HG03045 (cell line): ENCODE measurements at regions not wholly inside any gene's neighbourhood (a gene's known extent, or its start where the extent isn't known, plus 50 kb on each side); places are given as distances from the start of the nearest gene placed in this dataset.
"Not testable (repeated sequence)": the region's sequence is repeated elsewhere in the genome, so short reads cannot be mapped to it uniquely, and the experiment has no call there.

Experiments
- ATAC-seq: cut with Tn5 transposase; IDR thresholded peaks from one replicate; pipeline ENCODE4 v1.9.1; 2021; ENCODE audit warnings: mild to moderate bottlenecking, moderate library complexity; ENCODE audit not compliant: unreplicated experiment

GRCh38 chr1:212495766-212496494 lies 63.2 kb downstream of the NENF start:
- no peak for ATAC-seq

- no peak for ATAC-seq
Observed at GRCh38 chr1:212496682-212497081, 64.0 kb downstream of the NENF start.

- no peak for ATAC-seq
Observed at GRCh38 chr1:212497553-212497952, 64.8 kb downstream of the NENF start.

GRCh38 chr1:212498283-212499040 lies 65.7 kb downstream of the NENF start:
- no peak for ATAC-seq

- no peak for ATAC-seq
Observed at GRCh38 chr1:212500351-212500750, 67.6 kb downstream of the NENF start.

- ATAC-seq = no peak
Observed at GRCh38 chr1:212500983-212501382, 68.3 kb downstream of the NENF start.

GRCh38 chr1:212503714-212504113 lies 71.0 kb downstream of the NENF start:
- ATAC-seq = no peak

- ATAC-seq = no peak
Observed at GRCh38 chr1:212504171-212504803, 71.6 kb downstream of the NENF start.

GRCh38 chr1:212506666-212507065 lies 73.9 kb downstream of the NENF start:
- no peak for ATAC-seq

- no peak for ATAC-seq
Observed at GRCh38 chr1:212507369-212507768, 74.6 kb downstream of the NENF start.

- no peak for ATAC-seq
Observed at GRCh38 chr1:212512816-212513559, 80.3 kb downstream of the NENF start.

- ATAC-seq = no peak
Observed at GRCh38 chr1:212513586-212513985, 80.9 kb downstream of the NENF start.

GRCh38 chr1:212514056-212514614 lies 81.4 kb downstream of the NENF start:
- ATAC-seq = no peak

GRCh38 chr1:212514782-212515181 lies 82.1 kb downstream of the NENF start:
- no peak for ATAC-seq

GRCh38 chr1:212515329-212515760 lies 82.6 kb downstream of the NENF start:
- ATAC-seq = no peak

GRCh38 chr1:212516012-212516411 lies 83.3 kb downstream of the NENF start:
- not testable (repeated sequence) for ATAC-seq

GRCh38 chr1:212518188-212519054 lies 85.7 kb downstream of the NENF start:
- ATAC-seq = no peak

GRCh38 chr1:212519131-212519530 lies 86.4 kb downstream of the NENF start:
- ATAC-seq = no peak

GRCh38 chr1:212520299-212520698 lies 87.6 kb downstream of the NENF start:
- ATAC-seq = no peak

GRCh38 chr1:212520746-212521145 lies 87.8 kb upstream of the ATF3 start:
- ATAC-seq = no peak
